K562 (cell line): ENCODE measurements at regions not wholly inside any gene's neighbourhood (a gene's known extent, or its start where the extent isn't known, plus 50 kb on each side); places are given as distances from the start of the nearest gene placed in this dataset.

ENCODE experiments used
- ATAC-seq: fragments of 200-7000 bp; cut with Tn5 transposase; 3 replicates; pipeline ENCODE4 v1.9.1; 2020; ENCODE audit warnings: moderate library complexity
- BruUV-seq: library from RNA; stranded (reverse); fragments of 400-500 nt; replicated peaks from 2 replicates; lab custom pipeline; 2021; lab: Mats Ljungman, UMichigan
- CTCF ChIA-PET: fragments of 300-600 bp; formaldehyde crosslinking; extraction: SDS; loops from one replicate; lab custom pipeline; 2021; ENCODE audit warnings: low intra/inter-chr PET ratio; lab: Yijun Ruan, JAX
- POLR2A ChIA-PET: fragments of 300-600, 350-650 bp; sonication (Branson Sonifier 250); formaldehyde crosslinking; extraction: SDS; loops from one replicate; lab custom pipeline; 2021; ENCODE audit warnings: antibody characterized with exemption, inconsistent platforms; lab: Yijun Ruan, JAX
- DNase-seq, 4 experiments: peaks; one replicate each; pipeline versions ENCODE4 v3.0.0 to v3.0.0-alpha.2; 2011 to 2018; ENCODE audit warnings: low spot score in 3 of 4, mixed read lengths in 3 of 4; ENCODE audit errors: extremely low read depth in 1 of 4
- FAIRE-seq: peaks from 2 replicates; lab custom pipeline; 2011; peaks lifted over from hg19 to GRCh38; lab: Jason Lieb, UNC
- H2AFZ ChIP-seq: 2 replicates; pipeline ENCODE4 v1.6.0; 2011; ENCODE audit warnings: low read depth, low read length, control low read depth, inconsistent platforms
- H3K27ac ChIP-seq: fragments of 200-600 bp; 3 replicates; pipeline ENCODE4 v1.8.0; 2011; ENCODE audit warnings: low read depth, mild to moderate bottlenecking, control low read depth, inconsistent platforms, low read length, moderate library complexity, mixed read lengths; ENCODE audit errors: extremely low read depth
- H3K27me3 ChIP-seq, 2 experiments: fragments of 300-600 bp in 1 of 2; 2 replicates in 1 of 2; 3 replicates in 1 of 2; pipeline versions ENCODE4 v1.6.0 to v1.8.0; 2011; ENCODE audit warnings: inconsistent platforms in 2 of 2, low read length in 2 of 2, mild to moderate bottlenecking in 1 of 2, mixed read lengths in 1 of 2, moderate library complexity in 1 of 2; ENCODE audit not compliant: control insufficient read depth in 2 of 2, insufficient read depth in 2 of 2
- H3K36me3 ChIP-seq: fragments of 300-600 bp; 3 replicates; pipeline ENCODE4 v1.8.0; 2011; ENCODE audit warnings: mild to moderate bottlenecking, low read length, inconsistent platforms; ENCODE audit not compliant: control insufficient read depth, insufficient read depth
- H3K4me1 ChIP-seq, 2 experiments: fragments of 200-600 bp in 1 of 2; replicated peaks in 1 of 2; 2 replicates in 1 of 2; 3 replicates in 1 of 2; pipeline versions ENCODE4 v1.5.1 to v1.8.0; 2011; ENCODE audit warnings: inconsistent platforms in 2 of 2, low read length in 2 of 2, mild to moderate bottlenecking in 1 of 2, mixed read lengths in 1 of 2, moderate library complexity in 1 of 2; ENCODE audit not compliant: control insufficient read depth in 2 of 2, insufficient read depth in 2 of 2
- H3K4me2 ChIP-seq: 2 replicates; pipeline ENCODE4 v1.6.1; 2011; ENCODE audit warnings: low read length, control low read depth, inconsistent platforms, mixed read lengths; ENCODE audit not compliant: insufficient read depth
- H3K4me3 ChIP-seq: fragments of 200-600 bp; sonication (generic), shearing (Covaris generic); 2 replicates; pipeline ENCODE4 v1.5.1; 2016; ENCODE audit warnings: control low read depth, inconsistent platforms
- H3K79me2 ChIP-seq: fragments of 200-600 bp; 3 replicates; pipeline ENCODE4 v1.8.0; 2011; ENCODE audit warnings: low read length, inconsistent platforms; ENCODE audit not compliant: control insufficient read depth, insufficient read depth
- H3K9ac ChIP-seq, 2 experiments: 2 replicates each; pipeline versions ENCODE4 v1.6.0 to v1.6.1; 2011; ENCODE audit warnings: low read depth in 2 of 2, low read length in 2 of 2, control low read depth in 1 of 2, inconsistent platforms in 1 of 2, mild to moderate bottlenecking in 1 of 2, mixed read lengths in 1 of 2; ENCODE audit not compliant: insufficient read depth in 1 of 2
- H3K9me1 ChIP-seq: one replicate; pipeline ENCODE4 v1.6.0; 2011; ENCODE audit warnings: inconsistent platforms, mild to moderate bottlenecking, low read length, moderate library complexity; ENCODE audit not compliant: control insufficient read depth, insufficient read depth
- H3K9me3 ChIP-seq: replicated peaks from 2 replicates; pipeline ENCODE4 v1.5.1; 2011; ENCODE audit warnings: low read depth, low read length, inconsistent platforms; ENCODE audit not compliant: control insufficient read depth, insufficient read depth
- H4K20me1 ChIP-seq: replicated peaks from 2 replicates; pipeline ENCODE4 v1.6.1; 2011; ENCODE audit warnings: low read length, inconsistent platforms, mixed read lengths; ENCODE audit not compliant: control insufficient read depth, insufficient read depth
- POLR2G ChIP-seq: fragments of 200-400 bp; formaldehyde crosslinking; IDR thresholded peaks from 2 replicates; pipeline ENCODE4 v1.6.1; 2017; ENCODE audit warnings: low read depth, mild to moderate bottlenecking, antibody characterized with exemption, low read length, moderate library complexity
- ZFP30 ChIP-seq: fragments of 250-450 bp; sonication (Bioruptor Pico); IDR thresholded peaks from 2 replicates; pipeline ENCODE4 v1.8.0; 2022; ENCODE audit warnings: moderate library complexity, mild to moderate bottlenecking, inconsistent platforms, borderline replicate concordance
- WGBS: fragments of 100-300 bp; shearing (Covaris generic); methylation state at CpG from one replicate; pipeline ENCODE4 v1.1.6; 2016; ENCODE audit warnings: low coverage, mixed read lengths; ENCODE audit not compliant: insufficient coverage; ENCODE audit errors: missing lambda C conversion rate; 5-methylcytosine and 5-hydroxymethylcytosine counted together
- in situ Hi-C: fragments of 300-500 bp; cut with MboI; formaldehyde crosslinking; loops from 4 replicates; pipeline ENCODE4 v1.15.0; 2018; ENCODE audit warnings: inconsistent platforms, mixed read lengths
- intact Hi-C: fragments of 100-400 bp; cut with micrococcal nuclease; formaldehyde crosslinking; loops from 2 replicates; pipeline ENCODE4 v1.14.2; 2022
- TF ChIP-seq, protein P1 (sequence below): sonication (generic); formaldehyde crosslinking; IDR thresholded peaks from 2 replicates; pipeline ENCODE4 v1.8.0; 2022; ENCODE audit warnings: mild to moderate bottlenecking, missing genetic modification reagents

- Histone ChIP-seq H3K9ac (no peak overlapping the region), H3K27me3 (no peaks in the 10 kb centered on the region), H3K4me2 (no peak overlapping the region), H3K4me1 (no peaks in the 10 kb centered on the region), H3K4me3 (no peak overlapping the region), H4K20me1 (no peaks in the 10 kb centered on the region), H3K27ac (no peak overlapping the region), H3K79me2 (no peaks in the 10 kb centered on the region), H3K9me1 (no peaks in the 10 kb centered on the region), H3K9me3 (no peaks in the 10 kb centered on the region), H2AFZ (no peak overlapping the region), H3K36me3 (no peaks in the 10 kb centered on the region)
- intact Hi-C loops (no loop called here), in situ Hi-C loops (no loop called here)
- CTCF ChIA-PET = no interaction called here
- POLR2A ChIA-PET = no interaction called here
- no peak for DNase-seq
- TF ChIP-seq, protein P1, sequence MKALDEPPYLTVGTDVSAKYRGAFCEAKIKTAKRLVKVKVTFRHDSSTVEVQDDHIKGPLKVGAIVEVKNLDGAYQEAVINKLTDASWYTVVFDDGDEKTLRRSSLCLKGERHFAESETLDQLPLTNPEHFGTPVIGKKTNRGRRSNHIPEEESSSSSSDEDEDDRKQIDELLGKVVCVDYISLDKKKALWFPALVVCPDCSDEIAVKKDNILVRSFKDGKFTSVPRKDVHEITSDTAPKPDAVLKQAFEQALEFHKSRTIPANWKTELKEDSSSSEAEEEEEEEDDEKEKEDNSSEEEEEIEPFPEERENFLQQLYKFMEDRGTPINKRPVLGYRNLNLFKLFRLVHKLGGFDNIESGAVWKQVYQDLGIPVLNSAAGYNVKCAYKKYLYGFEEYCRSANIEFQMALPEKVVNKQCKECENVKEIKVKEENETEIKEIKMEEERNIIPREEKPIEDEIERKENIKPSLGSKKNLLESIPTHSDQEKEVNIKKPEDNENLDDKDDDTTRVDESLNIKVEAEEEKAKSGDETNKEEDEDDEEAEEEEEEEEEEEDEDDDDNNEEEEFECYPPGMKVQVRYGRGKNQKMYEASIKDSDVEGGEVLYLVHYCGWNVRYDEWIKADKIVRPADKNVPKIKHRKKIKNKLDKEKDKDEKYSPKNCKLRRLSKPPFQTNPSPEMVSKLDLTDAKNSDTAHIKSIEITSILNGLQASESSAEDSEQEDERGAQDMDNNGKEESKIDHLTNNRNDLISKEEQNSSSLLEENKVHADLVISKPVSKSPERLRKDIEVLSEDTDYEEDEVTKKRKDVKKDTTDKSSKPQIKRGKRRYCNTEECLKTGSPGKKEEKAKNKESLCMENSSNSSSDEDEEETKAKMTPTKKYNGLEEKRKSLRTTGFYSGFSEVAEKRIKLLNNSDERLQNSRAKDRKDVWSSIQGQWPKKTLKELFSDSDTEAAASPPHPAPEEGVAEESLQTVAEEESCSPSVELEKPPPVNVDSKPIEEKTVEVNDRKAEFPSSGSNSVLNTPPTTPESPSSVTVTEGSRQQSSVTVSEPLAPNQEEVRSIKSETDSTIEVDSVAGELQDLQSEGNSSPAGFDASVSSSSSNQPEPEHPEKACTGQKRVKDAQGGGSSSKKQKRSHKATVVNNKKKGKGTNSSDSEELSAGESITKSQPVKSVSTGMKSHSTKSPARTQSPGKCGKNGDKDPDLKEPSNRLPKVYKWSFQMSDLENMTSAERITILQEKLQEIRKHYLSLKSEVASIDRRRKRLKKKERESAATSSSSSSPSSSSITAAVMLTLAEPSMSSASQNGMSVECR = no peak
- TF ChIP-seq POLR2G = no peak
- peak; percentile 84 for TF ChIP-seq ZFP30 (CRISPR knock-in tag)
- 0% methylated on average over 1 of the region's 1 CpG for WGBS
- no peak for ATAC-seq
- no TSS peak for BruUV-seq
- no peak for FAIRE-seq
Observed at GRCh38 chr7:68384581-68384980, 1213.7 kb upstream of the AUTS2 start.
